NCI-H146 (cell line): ENCODE measurements at regions not wholly inside any gene's neighbourhood (a gene's known extent, or its start where the extent isn't known, plus 50 kb on each side); places are given as distances from the start of the nearest gene placed in this dataset.
"Not testable (repeated sequence)": the region's sequence is repeated elsewhere in the genome, so short reads cannot be mapped to it uniquely, and the experiment has no call there.

Experiments used
- DNase-seq: peaks from one replicate; lab custom pipeline; 2025; lab: John Stamatoyannopoulos, UW

- no peak for DNase-seq
These were observed 513.5 kb upstream of the NR3C2 start for GRCh38 chr4:148955564-148956297.

DNA sequence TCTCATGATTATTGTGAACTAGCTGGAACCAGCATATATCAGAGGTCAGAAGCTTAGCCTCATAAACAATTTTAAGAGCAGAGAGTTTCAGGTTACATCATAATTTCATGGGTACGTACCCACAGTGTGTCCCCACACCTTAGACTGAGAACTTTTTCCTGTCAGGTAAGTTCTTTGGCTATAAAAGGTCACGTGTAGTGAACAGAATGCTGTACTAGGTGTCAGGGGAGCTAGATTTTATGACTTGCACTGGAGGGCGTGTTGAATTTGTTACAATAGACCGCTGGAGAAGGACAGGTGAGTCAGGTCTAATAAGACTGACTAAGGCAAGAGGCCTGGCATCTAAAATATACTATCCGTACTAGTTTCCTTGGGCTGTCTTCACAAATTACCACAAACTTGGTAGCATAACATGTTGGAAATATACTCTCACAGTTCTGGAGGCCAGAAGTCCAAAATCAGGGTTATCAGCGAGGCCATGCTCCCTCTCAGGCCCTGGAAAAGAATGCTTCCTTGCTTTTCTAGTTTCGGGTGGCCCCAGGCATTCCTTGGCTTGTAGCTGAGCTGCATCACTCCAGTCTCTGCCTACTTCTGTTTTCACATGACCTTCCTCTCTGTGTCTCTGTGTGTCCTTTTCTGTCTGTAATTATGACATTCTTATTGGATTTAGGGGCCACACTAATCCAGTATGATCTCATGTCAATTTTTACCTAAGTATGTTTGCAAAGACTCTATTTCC is 512.0 kb upstream of the NR3C2 start:
- no peak for DNase-seq

- no peak for DNase-seq
These were observed 509.1 kb upstream of the NR3C2 start for GRCh38 chr4:148951346-148951745.

DNA sequence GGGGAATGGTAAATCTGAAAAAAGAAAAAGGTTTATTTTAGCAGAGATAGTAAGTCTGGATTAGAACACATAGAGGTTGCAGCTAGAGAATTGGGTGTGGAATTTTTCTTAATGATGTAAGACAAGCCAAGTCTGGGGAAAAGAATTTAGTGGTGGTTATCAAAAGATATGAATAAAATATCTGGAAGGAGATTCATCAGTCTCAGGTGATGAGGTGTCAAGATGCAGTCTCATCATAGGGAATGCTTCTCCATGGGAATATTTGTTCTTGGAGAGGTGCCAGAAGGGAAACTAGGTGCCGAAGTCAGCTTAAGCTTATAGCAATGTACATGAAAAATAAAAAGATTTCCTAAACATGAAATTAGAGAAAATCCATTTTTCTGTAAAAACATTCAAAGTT is 504.1 kb upstream of the NR3C2 start:
- DNase-seq: no peak

GRCh38 chr4:148944839-148945219 is 502.6 kb upstream of the NR3C2 start:
- DNase-seq: no peak

GRCh38 chr4:148944136-148944838 is 502.1 kb upstream of the NR3C2 start:
- DNase-seq: no peak

DNA sequence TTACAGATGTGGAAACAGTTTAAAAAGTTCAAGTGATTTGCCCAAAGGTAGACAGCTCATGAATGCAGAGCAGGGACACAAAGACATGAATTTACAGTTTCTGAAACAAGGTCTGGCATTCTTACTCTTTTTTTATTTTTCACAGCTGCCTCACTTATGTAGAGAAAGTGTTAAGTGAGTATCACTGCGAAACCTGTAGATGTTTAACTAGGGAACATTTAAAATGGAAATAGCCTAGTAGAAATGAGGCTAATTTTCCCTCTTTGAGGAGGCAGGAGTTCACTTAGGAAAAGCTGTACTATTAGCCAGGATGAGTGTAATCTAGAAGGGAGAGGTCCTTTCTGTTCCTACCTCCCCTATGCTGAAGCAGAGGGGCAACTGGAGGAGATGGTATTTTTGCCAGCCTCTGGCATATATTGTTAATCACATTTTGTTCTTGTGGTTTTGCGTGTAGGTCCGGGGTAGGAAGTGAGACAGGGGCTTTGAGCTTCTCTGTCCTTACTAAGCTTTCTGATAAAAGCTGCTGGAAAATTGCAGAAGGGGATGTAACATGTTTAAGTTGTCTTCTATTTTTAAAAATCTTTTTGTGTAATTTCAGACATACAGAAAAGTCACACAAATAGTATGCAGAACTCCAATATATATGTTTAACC is 492.8 kb upstream of the NR3C2 start:
- no peak for DNase-seq

- DNase-seq: no peak
These were observed 484.4 kb upstream of the NR3C2 start for GRCh38 chr4:148926276-148927260.

DNA sequence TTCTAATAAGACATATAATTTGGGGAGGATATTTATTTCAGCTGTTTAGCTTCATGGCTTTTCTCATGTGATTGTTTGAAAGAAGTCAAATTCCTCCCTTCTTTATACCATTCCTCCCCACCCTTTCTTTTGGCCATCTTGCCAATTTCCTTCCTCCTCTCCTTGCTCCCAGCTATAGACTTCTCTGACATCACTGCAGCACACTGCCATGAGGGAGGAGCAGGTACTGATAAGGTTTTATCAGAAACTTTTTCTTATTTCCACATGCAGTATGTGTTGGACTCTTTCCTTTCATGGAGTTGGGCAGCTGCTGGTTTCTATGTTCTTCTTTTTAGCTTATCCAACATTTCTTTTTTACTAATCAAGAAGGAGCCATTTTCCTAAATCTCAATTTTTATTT is 481.7 kb upstream of the NR3C2 start:
- DNase-seq: no peak

DNA sequence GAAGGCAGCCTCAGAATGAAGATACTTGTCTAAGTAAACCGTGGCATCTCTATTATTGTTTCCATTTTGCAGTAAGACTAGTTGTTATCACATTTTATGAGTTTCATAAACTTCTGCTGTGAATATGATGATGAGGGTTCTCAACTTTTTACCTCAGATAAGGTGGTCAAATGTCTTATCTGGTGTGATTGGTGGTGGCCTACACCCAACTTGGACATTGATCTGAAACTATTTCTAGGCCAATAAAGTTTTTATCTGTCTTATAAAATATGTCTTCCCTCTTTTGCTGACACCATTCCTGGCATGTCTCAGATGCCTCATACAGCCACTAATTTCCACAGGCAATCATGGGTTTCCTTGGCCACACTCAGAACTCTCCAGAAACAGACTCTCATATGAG is 480.3 kb upstream of the NR3C2 start:
- no peak for DNase-seq

DNA sequence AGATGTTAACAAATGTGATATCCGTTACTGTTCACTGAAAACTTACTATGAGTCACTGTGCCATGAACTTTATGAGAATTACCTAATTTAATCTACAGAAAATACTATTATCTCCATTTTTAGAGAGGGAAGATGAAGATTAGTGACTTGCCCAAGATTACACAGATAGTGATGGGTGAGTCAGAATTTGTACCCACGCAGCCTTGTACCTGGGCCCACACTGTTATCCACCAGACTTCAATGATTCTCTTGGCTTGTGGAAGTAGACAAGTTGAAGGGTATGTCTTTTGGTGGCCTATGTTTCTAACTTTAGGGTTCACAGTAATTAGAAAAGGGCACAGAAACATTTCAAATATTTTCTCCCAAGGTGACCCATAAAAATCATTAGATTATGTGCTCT is 472.5 kb upstream of the NR3C2 start:
- DNase-seq: no peak

DNA sequence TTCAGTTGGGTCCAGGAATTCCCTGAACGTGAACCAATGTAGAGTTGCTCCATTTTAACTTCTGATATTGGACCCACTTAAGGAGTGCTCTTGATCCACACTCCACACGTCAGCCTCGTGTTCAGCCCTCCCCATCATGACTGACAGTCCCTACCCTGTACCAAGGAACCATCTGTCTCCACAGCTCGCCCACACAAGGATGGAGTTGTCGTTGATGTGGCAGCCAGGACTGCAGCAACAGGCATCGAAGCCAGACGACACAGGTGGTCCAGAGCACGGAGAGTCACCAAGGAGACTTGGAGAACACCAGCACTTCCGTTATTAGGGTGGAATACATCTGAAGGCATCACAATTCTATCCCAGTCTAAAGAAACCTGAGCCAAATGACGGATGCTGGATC is 472.1 kb upstream of the NR3C2 start:
- DNase-seq: no peak

- no peak for DNase-seq
These were observed 461.2 kb upstream of the NR3C2 start for GRCh38 chr4:148903388-148903787.

- DNase-seq: no peak
These were observed 459.0 kb upstream of the NR3C2 start for GRCh38 chr4:148901075-148901705.

- DNase-seq: not testable (repeated sequence)
These were observed 455.9 kb upstream of the NR3C2 start for GRCh38 chr4:148898139-148898538.

DNA sequence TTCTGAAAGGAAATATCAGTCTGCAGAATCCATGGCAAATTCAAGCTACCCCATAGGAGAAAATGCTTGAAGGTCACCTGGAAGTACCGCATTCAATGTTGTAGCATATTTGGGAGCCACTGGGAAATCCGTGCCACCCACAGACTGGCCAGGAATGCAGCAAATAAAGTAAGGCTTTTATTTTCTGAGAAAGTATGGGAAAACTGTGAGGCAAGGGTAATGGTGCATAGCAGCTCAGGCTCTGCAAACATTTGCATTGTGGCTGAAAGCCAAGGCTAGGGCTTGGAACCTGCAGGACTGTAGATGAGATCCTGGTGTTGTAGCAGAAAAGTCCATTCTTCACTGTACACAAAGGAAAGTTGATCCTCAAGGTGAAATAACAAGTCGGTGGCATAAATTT is 450.9 kb upstream of the NR3C2 start:
- DNase-seq: no peak

DNA sequence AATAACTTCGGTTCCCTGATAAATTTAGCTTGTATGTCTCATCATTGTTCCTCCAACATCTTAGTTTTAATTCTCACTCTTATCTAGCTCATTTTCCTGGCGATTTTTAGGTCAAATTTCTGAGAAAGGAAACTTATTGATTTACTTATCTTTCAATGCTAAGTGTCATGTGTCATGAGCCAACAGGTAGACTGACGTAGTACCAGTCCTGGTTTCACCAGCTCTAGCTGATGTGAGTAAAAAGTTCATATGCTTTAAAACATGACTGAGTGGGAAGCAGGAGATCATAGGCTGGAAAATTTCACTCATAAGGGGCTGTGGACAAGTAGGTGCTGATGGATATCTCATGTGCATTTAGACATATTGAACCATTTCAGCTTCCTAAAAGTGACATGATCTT is 441.7 kb upstream of the NR3C2 start:
- no peak for DNase-seq

GRCh38 chr4:148883435-148883834 is 441.2 kb upstream of the NR3C2 start:
- DNase-seq: no peak

GRCh38 chr4:148881860-148882643 is 439.8 kb upstream of the NR3C2 start:
- DNase-seq: no peak

- DNase-seq: no peak
These were observed 432.1 kb upstream of the NR3C2 start for GRCh38 chr4:148874331-148874730.
